ENCODE measurements at regions not wholly inside any gene's neighbourhood (a gene's known extent, or its start where the extent isn't known, plus 50 kb on each side); places are given as distances from the start of the nearest gene placed in this dataset.

- Histone ChIP-seq H3K23ac (ENCODE audit: insufficient read length, low read depth, low read length) (no peak overlapping the region), H3K4ac (ENCODE audit: low read depth, low read length) (no peak overlapping the region), H2BK20ac (ENCODE audit: low read depth, low read length, poor library complexity, severe bottlenecking) (no peak overlapping the region), H2BK15ac (ENCODE audit: low read depth, low read length) (no peak overlapping the region), H2AK5ac (ENCODE audit: insufficient read length, low read length) (no peak overlapping the region), H3K79me2 (ENCODE audit: insufficient read depth, low read length) (no peaks in the 10 kb centered on the region), H3K9ac (ENCODE audit: extremely low read depth, insufficient read length, low read length) (no peak overlapping the region), H4K8ac (replicated peaks; ENCODE audit: insufficient read length, low read depth, low read length) (no peak overlapping the region), H2BK120ac (ENCODE audit: low read depth, low read length, poor library complexity, severe bottlenecking) (no peak overlapping the region), H2BK5ac (ENCODE audit: insufficient read length, low read length) (no peak overlapping the region), H3K56ac (ENCODE audit: insufficient read length, low read depth, low read length) (no peak overlapping the region), H4K91ac (ENCODE audit: insufficient read length, low read depth, low read length) (no peak overlapping the region), H3T11ph (ENCODE audit: low read length) (no peak overlapping the region), H2AFZ (ENCODE audit: low read length) (no peak overlapping the region), H2BK12ac (ENCODE audit: insufficient read length, low read depth, low read length) (no peak overlapping the region), H3K23me2 (ENCODE audit: insufficient read length, low read depth, low read length, poor library complexity, severe bottlenecking) (no peaks in the 10 kb centered on the region), H3K27me3 (ENCODE audit: insufficient read depth, low read length) (no peaks in the 10 kb centered on the region), H3K4me2 (ENCODE audit: insufficient read depth, insufficient read length, low read length) (no peak overlapping the region), H3K27ac (ENCODE audit: insufficient read length, low read depth, low read length) (no peak overlapping the region), H3K79me1 (ENCODE audit: insufficient read depth, low read depth, low read length, poor library complexity, severe bottlenecking) (no peaks in the 10 kb centered on the region), H3K18ac (ENCODE audit: insufficient read length, low read depth, low read length) (no peak overlapping the region), H3K4me1 (ENCODE audit: insufficient read depth, low read length) (peaks cover 10% of the 10 kb centered on the region), H4K20me1 (ENCODE audit: control insufficient read depth, insufficient read depth, insufficient read length) (no peaks in the 10 kb centered on the region), H3K14ac (ENCODE audit: insufficient read depth, low read length) (no peak overlapping the region; the same call in 1 of the 2 replicates), H3K9me3 (ENCODE audit: control insufficient read depth, low read depth, low read length) (no peaks in the 10 kb centered on the region), H4K5ac (ENCODE audit: insufficient read length, low read depth, low read length) (no peak overlapping the region)
- H3K27ac Mint-ChIP-seq, result no peak overlapping the region
- H3K9me3 Mint-ChIP-seq, result peaks cover 71 to 81% of the 10 kb centered on the region in 2 experiments
- no peak overlapping the region for H3K4me3 Mint-ChIP-seq
- H3K27me3 Mint-ChIP-seq (ENCODE audit: low read depth), result peaks cover 12% of the 10 kb centered on the region
- WGBS (ENCODE audit: extremely low coverage, insufficient read length, low lambda C conversion rate), result no CpG with 5 or more reads among the region's 4 CpGs
- no peak for TF ChIP-seq CTCF (conservative IDR thresholded peaks at IDR 0.05)
- H3K36me3 Mint-ChIP-seq (ENCODE audit: insufficient read depth in 1 of 3, low read depth in 3 of 3), result peaks cover 0 to 8% (median 0%) of the 10 kb centered on the region in 3 experiments; a peak in 4 of 7 replicates
- DNase-seq, result no peak
- peaks cover 31 to 36% of the 10 kb centered on the region in 2 experiments for H3K4me1 Mint-ChIP-seq
Measured at GRCh38 chrX:39809331-39809730, 288.4 kb downstream of the BCOR start.

All from H9 (cell line).